ENCODE measurements at regions not wholly inside any gene's neighbourhood (a gene's known extent, or its start where the extent isn't known, plus 50 kb on each side); places are given as distances from the start of the nearest gene placed in this dataset.

- Histone ChIP-seq H3K27ac (no peak overlapping the region), H3K4me3 (no peak overlapping the region)
- TF ChIP-seq, protein P1, sequence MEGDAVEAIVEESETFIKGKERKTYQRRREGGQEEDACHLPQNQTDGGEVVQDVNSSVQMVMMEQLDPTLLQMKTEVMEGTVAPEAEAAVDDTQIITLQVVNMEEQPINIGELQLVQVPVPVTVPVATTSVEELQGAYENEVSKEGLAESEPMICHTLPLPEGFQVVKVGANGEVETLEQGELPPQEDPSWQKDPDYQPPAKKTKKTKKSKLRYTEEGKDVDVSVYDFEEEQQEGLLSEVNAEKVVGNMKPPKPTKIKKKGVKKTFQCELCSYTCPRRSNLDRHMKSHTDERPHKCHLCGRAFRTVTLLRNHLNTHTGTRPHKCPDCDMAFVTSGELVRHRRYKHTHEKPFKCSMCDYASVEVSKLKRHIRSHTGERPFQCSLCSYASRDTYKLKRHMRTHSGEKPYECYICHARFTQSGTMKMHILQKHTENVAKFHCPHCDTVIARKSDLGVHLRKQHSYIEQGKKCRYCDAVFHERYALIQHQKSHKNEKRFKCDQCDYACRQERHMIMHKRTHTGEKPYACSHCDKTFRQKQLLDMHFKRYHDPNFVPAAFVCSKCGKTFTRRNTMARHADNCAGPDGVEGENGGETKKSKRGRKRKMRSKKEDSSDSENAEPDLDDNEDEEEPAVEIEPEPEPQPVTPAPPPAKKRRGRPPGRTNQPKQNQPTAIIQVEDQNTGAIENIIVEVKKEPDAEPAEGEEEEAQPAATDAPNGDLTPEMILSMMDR (IDR thresholded peaks at IDR 0.05) = no peak
- no peak for DNase-seq (ENCODE audit: low spot score)
Observed at GRCh38 chr11:105492010-105492409, 117.9 kb upstream of the GRIA4 start.

GRCh38 chr11:105491394-105491793 lies 118.5 kb upstream of the GRIA4 start:
- no peak for DNase-seq (ENCODE audit: low spot score)
- no peak overlapping the region for H3K4me3 ChIP-seq
- TF ChIP-seq, protein P1 (IDR thresholded peaks at IDR 0.05) = no peak
- H3K27ac ChIP-seq = no peak overlapping the region

DNA sequence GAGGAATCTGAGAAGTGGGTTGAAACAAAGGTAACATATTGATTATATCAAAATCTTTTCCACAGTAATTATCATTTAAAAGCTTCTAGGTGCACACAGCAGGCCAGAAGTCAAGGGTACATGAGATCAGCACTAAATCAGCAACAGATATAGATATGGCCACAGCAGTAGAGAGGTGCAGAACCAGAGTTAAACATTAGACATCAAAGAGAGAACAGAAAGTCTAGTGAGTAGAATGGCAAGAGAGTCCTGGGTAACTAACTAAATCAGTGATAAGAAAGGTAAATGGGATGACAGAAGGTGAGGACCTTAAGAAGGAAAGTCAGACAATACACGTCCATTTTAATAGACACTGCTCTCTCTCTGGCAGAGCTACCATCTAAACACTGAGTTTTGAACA lies 119.5 kb upstream of the GRIA4 start:
- no peak for DNase-seq (ENCODE audit: low spot score)
- TF ChIP-seq, protein P1 (IDR thresholded peaks at IDR 0.05) = no peak
- no peak overlapping the region for H3K4me3 ChIP-seq
- no peak overlapping the region for H3K27ac ChIP-seq

DNA sequence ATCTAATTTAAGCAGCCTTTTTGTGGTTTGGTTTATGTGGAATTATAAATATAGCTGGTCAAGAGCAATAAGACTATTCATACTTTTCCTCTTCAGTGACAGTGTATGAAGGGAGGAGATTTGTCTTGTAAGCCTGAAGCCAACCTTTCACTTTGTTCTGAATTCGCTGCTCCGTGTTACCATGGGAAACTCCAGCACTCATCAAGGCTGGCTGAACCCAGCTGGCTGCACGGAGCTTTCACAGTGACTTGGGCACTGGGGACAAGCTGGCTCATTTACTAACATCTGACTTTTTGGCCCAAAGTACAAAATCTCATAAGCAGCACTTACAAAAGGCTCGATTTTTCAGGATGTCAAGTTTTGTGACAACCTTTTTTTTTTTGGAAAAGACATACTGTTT lies 120.4 kb upstream of the GRIA4 start:
- no peak overlapping the region for H3K27ac ChIP-seq
- TF ChIP-seq, protein P1 (IDR thresholded peaks at IDR 0.05) = no peak
- no peak for DNase-seq (ENCODE audit: low spot score)
- H3K4me3 ChIP-seq = no peak overlapping the region

GRCh38 chr11:105486929-105487328 lies 122.9 kb upstream of the GRIA4 start:
- TF ChIP-seq, protein P1 (IDR thresholded peaks at IDR 0.05) = no peak
- DNase-seq (ENCODE audit: low spot score) = no peak
- Histone ChIP-seq H3K27ac (no peak overlapping the region), H3K4me3 (no peak overlapping the region)

GRCh38 chr11:105469931-105470330 lies 139.9 kb upstream of the GRIA4 start:
- no peak for DNase-seq (ENCODE audit: low spot score)

GRCh38 chr11:105468154-105468553 lies 141.7 kb upstream of the GRIA4 start:
- H3K27ac ChIP-seq = no peak overlapping the region
- TF ChIP-seq, protein P1 (IDR thresholded peaks at IDR 0.05) = no peak
- no peak for DNase-seq (ENCODE audit: low spot score)
- no peak overlapping the region for H3K4me3 ChIP-seq

More at GRCh38 chr11:105469931-105470330, 139.9 kb upstream of the GRIA4 start:
- Histone ChIP-seq H3K4me3 (no peak overlapping the region), H3K27ac (no peak overlapping the region)
- TF ChIP-seq, protein P1 (IDR thresholded peaks at IDR 0.05) = no peak
